ENCODE measurements at regions not wholly inside any gene's neighbourhood (a gene's known extent, or its start where the extent isn't known, plus 50 kb on each side); places are given as distances from the start of the nearest gene placed in this dataset.

- no peak for DNase-seq (ENCODE audit: low spot score)
These were observed 63.0 kb downstream of the NCOR2 start for GRCh38 chr12:124504273-124505000.

DNA sequence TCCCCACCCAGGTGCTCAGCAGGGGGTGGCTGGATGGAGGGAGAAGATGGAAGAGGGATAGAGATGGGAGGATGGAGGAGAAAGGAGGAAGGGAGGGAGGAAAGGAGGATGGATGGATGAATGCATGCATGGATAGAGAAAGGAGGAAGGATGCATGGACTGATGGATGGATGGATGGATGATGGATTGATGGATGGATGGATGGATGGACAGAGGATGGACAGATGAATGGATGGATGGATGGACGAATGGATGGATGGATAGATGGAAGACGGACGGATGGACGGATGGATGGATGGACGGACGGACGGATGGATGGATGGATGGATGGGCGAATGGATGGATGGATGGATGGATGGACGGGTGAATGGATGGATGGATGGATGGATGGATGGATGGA, 64.1 kb downstream of the NCOR2 start:
- no peak for DNase-seq (ENCODE audit: low spot score)

GRCh38 chr12:124502379-124502778, 65.0 kb downstream of the NCOR2 start:
- no peak for DNase-seq (ENCODE audit: low spot score)

DNA sequence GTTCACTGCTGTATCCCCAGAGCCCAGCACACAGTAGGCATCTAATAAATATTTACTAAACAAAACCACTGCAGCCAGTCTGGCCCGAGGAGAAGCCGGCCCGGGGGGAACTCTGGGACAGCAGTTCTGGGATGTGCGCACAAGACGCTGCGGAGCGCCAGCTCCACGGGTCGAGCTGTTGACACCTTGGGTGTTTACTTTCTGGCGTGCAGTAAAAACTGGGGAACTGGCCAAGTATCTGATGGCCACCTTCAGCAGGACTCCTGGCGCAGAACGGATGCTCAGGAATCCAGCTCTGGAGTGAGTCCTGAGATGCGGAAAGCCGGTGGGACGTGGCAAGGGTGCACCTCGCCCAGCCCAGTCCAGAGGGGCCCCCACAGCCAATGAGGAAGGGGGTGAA, 65.6 kb downstream of the NCOR2 start:
- DNase-seq (ENCODE audit: low spot score) = no peak

GRCh38 chr12:124501112-124501561, 66.3 kb downstream of the NCOR2 start:
- no peak for DNase-seq (ENCODE audit: low spot score)

DNA sequence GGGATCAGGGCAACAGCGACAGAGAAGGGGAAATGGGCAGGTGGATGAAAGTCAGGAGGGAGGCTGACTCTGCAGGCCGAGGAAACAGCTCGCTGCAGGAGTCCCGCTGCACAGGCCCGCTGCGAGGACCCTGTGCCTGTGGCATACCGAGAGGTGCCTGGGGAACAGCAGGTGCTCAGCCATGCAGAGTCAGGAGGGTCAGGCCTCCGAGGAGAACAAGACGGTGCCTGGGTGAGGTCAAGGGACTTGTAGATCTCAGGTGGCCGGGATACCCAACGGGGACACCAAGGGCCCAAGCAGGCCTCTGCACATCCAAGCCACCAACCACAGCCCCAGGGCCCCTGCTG, 67.5 kb downstream of the NCOR2 start:
- DNase-seq (ENCODE audit: low spot score) = no peak

- DNase-seq (ENCODE audit: low spot score) = no peak
These were observed 68.1 kb downstream of the NCOR2 start for GRCh38 chr12:124499190-124499753.

DNA sequence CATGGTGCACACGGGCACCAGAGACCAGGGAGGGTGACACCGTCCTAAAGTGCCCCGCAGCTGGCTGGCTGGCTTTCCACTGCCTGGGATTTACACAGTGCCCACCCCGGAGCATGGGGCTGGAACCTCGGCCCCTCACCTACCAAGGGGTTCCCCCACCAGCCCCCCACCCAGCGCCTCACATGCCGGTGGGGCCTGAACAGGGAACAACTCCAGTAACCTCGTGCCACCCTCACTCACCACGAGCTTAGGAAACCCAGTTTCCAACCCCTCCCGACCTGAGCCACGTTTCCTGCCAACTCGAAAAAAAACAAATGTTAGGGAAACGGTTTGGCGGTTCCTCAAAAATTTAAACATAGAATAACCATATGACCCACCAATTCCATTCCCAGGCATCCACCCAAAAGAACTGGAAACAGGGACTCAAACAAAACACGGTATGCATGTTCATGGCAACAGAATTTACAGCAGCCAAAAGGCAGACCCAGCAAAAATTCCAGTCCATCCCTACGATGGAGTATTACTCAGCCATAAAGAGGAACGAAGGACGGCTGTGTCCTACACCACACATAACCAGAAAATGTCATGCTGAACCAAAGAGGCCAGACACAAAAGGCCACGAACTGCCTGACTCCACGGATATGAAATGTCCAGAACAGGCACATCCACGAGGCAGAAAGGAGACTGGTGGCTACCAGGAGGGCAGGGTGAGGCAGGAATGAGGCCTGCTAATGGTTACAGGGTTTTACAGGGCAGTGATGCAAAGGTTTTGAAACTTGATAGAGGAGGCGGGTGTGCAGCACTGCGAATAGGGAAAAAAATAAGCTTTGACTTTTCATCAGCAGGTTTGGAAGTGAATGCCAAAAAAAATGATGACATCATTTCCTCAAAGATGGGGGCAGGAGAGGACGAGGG, 68.9 kb downstream of the NCOR2 start:
- no peak for DNase-seq (ENCODE audit: low spot score)

DNA sequence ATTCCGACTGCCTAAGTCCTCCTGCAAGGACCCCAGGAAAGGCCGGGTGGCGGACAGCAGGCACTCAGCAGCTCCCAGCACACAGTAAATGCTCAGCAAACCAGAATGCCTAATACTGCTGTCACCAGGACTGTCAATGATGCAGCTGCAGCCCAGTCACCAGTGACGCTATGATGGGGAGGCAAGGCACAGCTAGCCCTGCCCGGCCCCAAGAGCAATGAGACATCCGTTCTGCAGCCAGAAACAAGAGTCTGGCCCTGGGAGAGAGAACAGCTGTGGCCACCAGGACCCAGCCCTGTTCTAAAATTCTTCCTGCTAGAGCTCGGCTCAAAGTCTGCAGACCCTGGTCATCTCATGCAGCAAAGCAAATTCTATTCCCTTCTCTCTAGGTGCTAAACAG, 69.8 kb downstream of the NCOR2 start:
- no peak for DNase-seq (ENCODE audit: low spot score)

DNA sequence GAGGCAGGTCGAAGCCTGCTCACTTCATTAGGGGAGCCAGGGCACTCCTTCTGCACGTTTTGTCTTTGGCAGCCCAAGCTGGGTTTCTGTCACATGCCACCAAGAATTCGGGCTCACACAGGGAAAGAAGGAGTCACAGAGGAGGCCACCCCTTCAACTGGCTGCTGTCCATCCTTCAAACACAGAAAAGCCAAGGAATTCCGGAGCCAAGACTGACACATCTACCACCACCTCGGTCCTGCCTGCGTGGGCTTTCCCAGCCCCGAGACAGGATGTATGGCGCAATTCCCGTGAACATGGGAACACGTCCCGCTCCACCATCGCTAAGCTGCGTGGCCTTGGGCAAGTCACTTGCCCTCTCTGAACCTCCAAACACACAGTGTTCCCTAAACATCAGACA, 70.4 kb downstream of the NCOR2 start:
- no peak for DNase-seq (ENCODE audit: low spot score)

GRCh38 chr12:124496584-124496983, 70.8 kb downstream of the NCOR2 start:
- DNase-seq (ENCODE audit: low spot score) = no peak

DNA sequence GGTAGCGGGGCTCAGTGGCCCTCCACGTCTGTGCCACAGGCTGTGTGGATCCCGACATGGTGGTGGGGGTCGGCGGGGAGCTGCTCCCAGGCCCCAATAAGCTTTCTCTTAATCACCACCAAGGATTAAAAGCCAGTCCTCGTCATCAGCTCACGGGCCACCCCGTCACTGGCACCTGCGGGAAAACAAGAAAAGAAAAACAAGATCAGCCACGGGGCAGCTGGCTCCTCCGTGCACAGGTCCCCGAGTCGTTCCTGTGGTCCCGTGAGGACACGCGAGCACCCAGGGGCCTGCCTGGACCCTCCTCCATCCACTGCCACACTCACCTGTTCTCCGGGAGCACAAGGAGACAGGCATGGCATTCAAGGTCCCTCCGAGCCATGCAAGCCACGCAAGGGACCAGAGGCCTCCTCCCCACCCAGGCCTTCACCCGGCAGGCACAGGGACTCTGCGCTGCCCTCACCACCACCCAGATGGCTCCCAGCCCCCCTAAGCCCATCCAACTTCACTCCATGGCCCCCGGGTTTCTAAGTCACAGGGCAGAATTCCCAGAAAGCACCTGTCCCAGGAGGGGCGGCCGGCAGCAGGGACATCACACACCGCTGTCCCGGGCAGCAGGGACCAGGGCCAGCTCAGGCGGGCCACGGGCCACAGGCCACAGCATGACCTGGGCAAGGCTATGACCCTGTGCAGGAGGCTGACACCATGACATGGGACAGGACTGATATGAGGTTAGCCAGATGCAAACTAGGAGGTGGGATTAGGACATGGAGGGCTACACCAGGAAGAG, 72.0 kb downstream of the NCOR2 start:
- DNase-seq (ENCODE audit: low spot score) = no peak

DNA sequence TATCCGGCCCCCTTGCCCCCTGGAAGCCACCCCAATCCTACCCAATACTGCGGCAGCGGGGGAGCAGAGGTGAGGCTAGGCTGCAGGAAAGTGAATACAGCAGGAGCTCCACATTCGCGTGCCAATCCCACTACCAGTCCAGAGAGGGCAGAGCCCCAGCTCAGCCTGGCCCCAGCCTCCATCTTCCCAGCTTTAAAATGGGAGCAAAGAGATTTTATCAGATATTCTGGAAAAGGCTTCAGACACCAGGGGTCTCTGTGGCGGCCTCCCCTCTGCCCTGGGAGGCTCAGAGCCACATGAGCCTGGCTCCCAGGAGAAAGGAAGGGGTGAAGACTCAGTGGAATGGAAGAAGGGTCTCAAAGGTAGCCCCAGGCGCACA, 72.7 kb downstream of the NCOR2 start:
- DNase-seq (ENCODE audit: low spot score) = no peak

DNA sequence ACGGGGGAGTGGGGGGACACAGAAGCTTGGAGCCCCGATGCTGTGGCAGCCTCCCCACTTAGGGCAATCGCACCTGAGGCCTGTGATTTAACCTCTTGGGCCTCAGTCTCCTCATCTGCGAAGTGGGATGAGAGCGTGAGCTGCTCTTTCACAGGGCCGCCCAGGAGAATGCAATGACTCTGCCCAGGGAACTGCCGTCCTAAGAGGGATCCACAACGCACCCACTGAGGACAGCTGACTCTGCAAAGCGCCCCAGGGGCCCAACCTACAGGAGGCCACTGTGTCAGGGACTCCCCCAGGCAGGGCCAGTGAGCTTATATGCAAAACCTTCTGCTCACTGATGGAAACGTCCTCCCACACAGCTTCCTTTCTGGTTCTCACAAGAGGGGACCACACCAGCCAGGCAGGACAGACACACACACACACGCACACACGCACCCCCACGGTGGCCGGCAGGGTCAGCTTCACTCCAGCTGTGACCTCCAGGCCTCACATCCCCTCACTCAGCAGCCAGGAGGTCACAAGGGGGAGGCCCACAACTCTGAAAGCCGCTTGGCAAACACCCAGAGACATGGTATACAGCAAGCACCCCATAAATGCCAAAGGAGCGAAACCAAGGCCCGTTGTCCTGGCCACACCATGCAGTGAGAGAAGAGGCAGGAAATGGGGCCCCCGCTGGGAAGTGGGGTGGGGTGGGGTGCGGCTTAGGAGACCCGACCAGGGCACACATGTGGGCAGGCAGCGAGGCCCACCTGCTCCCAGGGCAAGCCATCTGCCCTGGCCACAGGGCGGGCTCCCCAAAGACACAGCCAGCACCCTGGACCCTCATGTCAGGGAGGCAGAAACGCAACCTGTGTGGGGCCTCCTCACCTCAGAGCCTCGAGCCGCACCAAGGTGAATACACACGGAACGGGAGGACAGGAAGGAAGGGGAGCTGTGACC, 73.3 kb downstream of the NCOR2 start:
- no peak for DNase-seq (ENCODE audit: low spot score)

DNA sequence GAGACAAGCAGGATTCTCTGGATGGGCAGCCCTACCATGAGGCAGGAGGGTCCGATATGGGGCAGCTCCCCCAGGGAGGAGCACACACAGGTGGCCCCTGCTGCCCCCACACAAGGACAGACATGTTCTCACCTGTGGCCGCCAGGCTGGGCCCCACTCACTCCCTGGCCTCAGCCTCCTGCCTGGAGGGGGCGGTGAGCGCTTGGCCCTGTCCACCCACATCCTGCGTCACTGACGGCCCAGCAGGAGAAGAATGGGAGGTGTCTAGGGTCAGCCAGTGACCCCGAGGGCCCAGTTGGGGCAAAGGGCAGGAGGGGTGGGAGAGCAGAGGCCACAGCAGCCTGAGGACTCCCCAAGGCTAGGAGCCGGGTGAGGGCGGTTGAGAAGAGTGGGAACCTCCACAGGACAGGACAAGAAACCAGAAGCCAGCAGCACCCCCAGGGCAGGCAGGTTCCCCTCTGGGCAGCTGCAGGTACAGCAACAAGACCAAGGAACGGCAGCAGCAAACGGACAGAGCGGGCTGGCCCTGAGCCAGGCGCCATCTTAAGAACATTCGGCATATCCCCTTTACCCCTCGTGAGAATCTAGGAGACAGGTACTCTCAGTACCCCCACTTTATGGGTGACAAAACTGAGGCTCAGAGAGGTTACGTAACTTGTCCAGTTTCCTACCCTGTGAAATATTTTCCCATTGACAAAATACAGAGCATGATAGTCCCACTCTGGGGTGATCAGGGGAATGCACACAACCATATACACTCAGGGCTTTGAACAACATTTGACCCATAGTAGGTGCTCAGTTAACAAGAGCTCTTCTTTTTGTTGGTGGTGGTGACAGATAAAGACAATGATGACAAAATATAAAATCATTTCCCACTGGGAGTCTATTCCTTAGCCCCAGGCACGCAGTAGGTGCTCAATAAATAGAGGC, 74.3 kb downstream of the NCOR2 start:
- DNase-seq (ENCODE audit: low spot score) = no peak

GRCh38 chr12:124491856-124492420, 75.5 kb downstream of the NCOR2 start:
- no peak for DNase-seq (ENCODE audit: low spot score)

GRCh38 chr12:124491310-124491709, 76.1 kb downstream of the NCOR2 start:
- no peak for DNase-seq (ENCODE audit: low spot score)

DNA sequence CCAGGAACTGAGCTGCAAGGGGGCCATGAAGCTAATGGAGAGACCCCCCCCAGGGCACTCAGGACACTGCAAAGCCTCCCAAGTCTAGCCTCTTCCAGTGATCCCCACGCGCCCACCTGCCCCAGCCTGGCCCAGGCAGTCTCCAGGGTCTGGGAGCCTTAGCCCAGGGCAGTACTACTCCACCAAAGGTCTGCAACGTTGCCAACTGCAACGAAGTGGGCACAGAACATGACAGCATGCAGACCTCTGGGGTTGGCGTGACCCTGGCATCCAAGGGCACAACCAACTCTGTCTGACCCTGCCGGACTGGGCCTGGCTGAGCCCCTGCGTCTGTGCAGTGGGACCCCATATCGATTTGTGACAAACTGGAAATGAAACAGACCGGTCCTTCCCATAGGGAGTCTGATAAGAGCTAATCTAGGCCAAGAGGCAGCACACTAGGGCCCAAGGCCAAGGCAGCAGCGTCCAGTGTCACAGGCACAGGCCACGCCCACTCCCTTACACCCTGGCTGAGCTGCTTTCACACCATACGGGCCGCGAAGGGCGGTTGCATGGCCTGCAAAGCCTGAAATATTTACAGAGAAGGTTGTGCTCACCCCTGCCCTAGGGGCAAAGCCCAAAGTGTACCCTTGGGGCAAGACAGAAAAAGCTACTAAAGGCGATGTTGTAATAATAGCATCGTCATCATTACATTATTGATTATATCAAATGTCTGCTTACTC, 76.7 kb downstream of the NCOR2 start:
- no peak for DNase-seq (ENCODE audit: low spot score)
